Heart right ventricle (tissue), 16 donors: ENCODE measurements at regions not wholly inside any gene's neighbourhood (a gene's known extent, or its start where the extent isn't known, plus 50 kb on each side); places are given as distances from the start of the nearest gene placed in this dataset.
A peak's percentile ranks its signal among the peaks of the same experiment; 100 is the strongest.

ENCODE experiments used
- ATAC-seq, 8 donors: fragments of 200-7000 bp; cut with Tn5 transposase; one replicate each; pipeline ENCODE4 v1.9.1; 2020; ENCODE audit warnings: mild to moderate bottlenecking in 8 of 8, moderate library complexity in 8 of 8, moderate number of reproducible peaks in 1 of 8
- DNase-seq, 2 donors: peaks; one replicate each; pipeline ENCODE4 v3.0.0-alpha.2; 2020
- H3K27ac ChIP-seq, 10 donors: fragments of 200-600 bp; sonication (generic) in 2 of 10; one replicate each; pipeline versions ENCODE4 v1.5.0 to v1.8.0; 2020 to 2022; ENCODE audit warnings: mild to moderate bottlenecking in 3 of 10
- H3K27me3 ChIP-seq, 7 donors: fragments of 200-600 bp; one replicate each; pipeline ENCODE4 v1.8.0; 2021 to 2022; ENCODE audit warnings: mild to moderate bottlenecking in 2 of 7
- H3K36me3 ChIP-seq, 9 donors: fragments of 200-600 bp; sonication (generic) in 1 of 9; one replicate each; pipeline versions ENCODE4 v1.5.0 to v1.8.0; 2020 to 2022; ENCODE audit warnings: mild to moderate bottlenecking in 2 of 9
- H3K4me1 ChIP-seq, 9 donors: fragments of 200-600 bp; sonication (generic) in 1 of 9; one replicate each; pipeline versions ENCODE4 v1.5.0 to v1.8.0; 2020 to 2022; ENCODE audit warnings: mild to moderate bottlenecking in 4 of 9
- H3K4me3 ChIP-seq, 10 donors: fragments of 200-600 bp; sonication (generic) in 2 of 10; one replicate each; pipeline versions ENCODE4 v1.5.0 to v1.8.0; 2020 to 2022; ENCODE audit warnings: mild to moderate bottlenecking in 7 of 10, moderate library complexity in 2 of 10
- H3K9me3 ChIP-seq, 11 donors: fragments of 200-600 bp in 10 of 11; sonication (generic) in 2 of 11; one replicate each; pipeline versions ENCODE4 v1.5.0 to v1.8.0; 2013 to 2022; ENCODE audit warnings: mild to moderate bottlenecking in 2 of 11, control low read depth in 1 of 11, moderate library complexity in 1 of 11
- WGBS, 2 donors: extraction: QIAGEN DNeasy Blood & Tissue Kit; methylation state at CpG; one replicate each; pipeline ENCODE4 v1.1.7; 2013; ENCODE audit warnings: inconsistent platforms in 1 of 2; 5-methylcytosine and 5-hydroxymethylcytosine counted together
- intact Hi-C, 10 donors: fragments of 100-400 bp; cut with DNase I; formaldehyde crosslinking; loops; one replicate each; pipeline versions ENCODE4 v1.11.1 to v1.14.2; 2022
- TF ChIP-seq, protein P1 (sequence below), 9 donors: fragments of 200-600 bp; sonication (generic) in 2 of 9; IDR thresholded peaks; one replicate each; pipeline versions ENCODE4 v1.5.0 to v1.8.0; 2021 to 2022; ENCODE audit warnings: antibody characterized with exemption in 9 of 9, mild to moderate bottlenecking in 5 of 9, moderate library complexity in 1 of 9
- donor health status: Arrhythmogenic right ventricular cardiomyopathy.
- donor health status: ischemic (EF 13 %, LVEDD 7.1; RV severe dilation, severe dysfunction).
- donor health status: healthy with polysubstance abuse.
- donor health status: DM: no; HTN: yes; CAD: no.
- donor health status: DM: no; HTN: no; CAD: no.
- donor health status: ischemic (EF 25% LVEDD 6.9; RV normal size, moderate dysfunction).
- donor health status: ischemic (EF 25% LVEDD 5.7; RV mildly dilated, moderate dysfunction).
- donor health status: healthy.
- donor health status: DM: yes; HTN: yes; CAD: no.
- donor health status: Ischemic cardiomyopathy.
- donor health status: ischemic (EF 35%, LVEDD 5.7; RV mildly dilated, moderate dysfunction).
- donor health status: nonischemic (EF 11% LVEDD 7.7; RV severe dilation, severe dysfunction).
- donor health status: DM: yes; HTN: yes; CAD: no.
- donor health status: PGD.
- donor health status: ischemic (EF 29% LVEDD 5.4; RV normal size, mild dysfunction).
- donor health status: nonischemic (EF 23%, LVEDD 6.1; RV moderate dilation, normal function).

DNA sequence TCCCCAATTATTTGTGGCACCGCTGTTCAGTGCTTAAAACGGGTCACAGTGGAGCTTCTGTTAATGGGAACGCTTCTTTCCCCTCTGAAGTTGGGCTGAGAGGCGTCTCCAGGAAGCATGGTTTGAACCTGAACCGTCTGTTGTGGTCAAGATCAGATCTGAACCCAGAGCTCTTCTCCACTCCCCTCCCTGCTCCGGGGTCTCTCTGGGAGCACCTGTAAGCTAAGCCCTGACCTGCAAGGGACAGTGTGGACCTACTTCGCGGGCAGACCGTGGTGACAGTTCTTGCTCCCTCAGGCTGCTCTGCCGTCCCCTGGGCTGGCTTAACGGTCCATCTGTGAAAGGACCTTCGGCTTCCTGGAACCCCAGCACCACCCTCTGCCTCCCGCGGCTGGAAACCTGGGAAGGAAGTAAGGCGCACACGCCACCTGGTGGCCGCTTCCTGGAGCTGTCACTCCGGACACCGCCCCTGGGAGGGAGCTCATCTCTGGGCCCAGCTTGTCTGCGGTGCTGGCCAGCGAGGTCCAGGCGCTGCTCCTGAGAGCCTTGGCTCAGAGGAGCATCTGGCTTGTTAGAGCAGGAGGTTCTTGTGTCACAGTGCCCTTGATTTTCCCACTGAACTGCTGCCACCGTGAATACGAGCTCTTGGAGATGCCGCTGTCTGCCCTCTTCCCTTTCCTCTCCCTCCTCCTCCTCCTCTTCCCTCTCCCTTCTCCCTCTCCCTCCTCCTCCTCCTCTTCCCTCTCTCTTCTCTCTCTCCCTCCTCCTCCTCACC is 518.5 kb upstream of the EEF2KMT start:
- no peaks in the 10 kb centered on the region for H3K4me1 ChIP-seq
- intact Hi-C loops: loop anchor here in 4 of 10 donors (1.0 to 10.0 kb wide), 4 partner anchors 81 to 381 kb away; no protein-coding TSS in a partner anchor
- no peaks in the 10 kb centered on the region for H3K36me3 ChIP-seq
- TF ChIP-seq, protein P1, sequence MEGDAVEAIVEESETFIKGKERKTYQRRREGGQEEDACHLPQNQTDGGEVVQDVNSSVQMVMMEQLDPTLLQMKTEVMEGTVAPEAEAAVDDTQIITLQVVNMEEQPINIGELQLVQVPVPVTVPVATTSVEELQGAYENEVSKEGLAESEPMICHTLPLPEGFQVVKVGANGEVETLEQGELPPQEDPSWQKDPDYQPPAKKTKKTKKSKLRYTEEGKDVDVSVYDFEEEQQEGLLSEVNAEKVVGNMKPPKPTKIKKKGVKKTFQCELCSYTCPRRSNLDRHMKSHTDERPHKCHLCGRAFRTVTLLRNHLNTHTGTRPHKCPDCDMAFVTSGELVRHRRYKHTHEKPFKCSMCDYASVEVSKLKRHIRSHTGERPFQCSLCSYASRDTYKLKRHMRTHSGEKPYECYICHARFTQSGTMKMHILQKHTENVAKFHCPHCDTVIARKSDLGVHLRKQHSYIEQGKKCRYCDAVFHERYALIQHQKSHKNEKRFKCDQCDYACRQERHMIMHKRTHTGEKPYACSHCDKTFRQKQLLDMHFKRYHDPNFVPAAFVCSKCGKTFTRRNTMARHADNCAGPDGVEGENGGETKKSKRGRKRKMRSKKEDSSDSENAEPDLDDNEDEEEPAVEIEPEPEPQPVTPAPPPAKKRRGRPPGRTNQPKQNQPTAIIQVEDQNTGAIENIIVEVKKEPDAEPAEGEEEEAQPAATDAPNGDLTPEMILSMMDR (IDR thresholded peaks at IDR 0.05): peak in 8 of 9 donors; percentile 41 to 71 (median 61)
- ATAC-seq (peak in 3 of 8 donors; percentile 39 to 74 (median 41)), DNase-seq (peak; percentile 9 to 28)
- peaks cover 7 to 45% (median 25%) of the 10 kb centered on the region in 7 donors for H3K27me3 ChIP-seq
- no peak overlapping the region for H3K4me3 ChIP-seq
- no peak overlapping the region for H3K27ac ChIP-seq
- H3K9me3 ChIP-seq: peaks cover 0 to 5% (median 0%) of the 10 kb centered on the region in 11 donors
- 13 to 15% methylated on average over 25 of the region's 25 CpGs for WGBS, 2 donors

DNA sequence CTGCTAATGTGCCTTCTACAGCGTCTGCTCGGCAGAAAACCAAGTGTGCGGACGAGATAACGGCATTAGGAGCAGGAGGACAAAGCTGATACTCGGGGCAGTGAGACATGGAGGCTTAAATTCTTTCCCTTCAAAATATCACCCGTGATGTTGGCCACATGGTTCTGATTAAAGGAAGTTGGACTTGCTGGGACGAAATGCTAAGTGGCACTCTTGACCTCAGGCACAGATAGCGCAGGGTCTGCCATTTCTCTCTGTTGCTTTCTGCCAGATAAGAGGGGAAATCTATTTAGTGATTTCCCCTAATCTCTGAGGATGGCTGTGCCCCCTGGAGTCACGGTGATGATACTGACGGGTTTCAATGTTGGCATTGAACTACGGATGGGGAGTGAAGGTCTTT is 509.6 kb upstream of the EEF2KMT start:
- TF ChIP-seq, protein P1 (IDR thresholded peaks at IDR 0.05): no peak
- DNase-seq: no peak
- Histone ChIP-seq H3K27ac (no peak overlapping the region), H3K4me3 (no peak overlapping the region), H3K4me1 (no peaks in the 10 kb centered on the region), H3K9me3 (no peaks in the 10 kb centered on the region), H3K36me3 (no peaks in the 10 kb centered on the region), H3K27me3 (peaks cover 0 to 18% (median 4%) of the 10 kb centered on the region in 7 donors)
- WGBS, 2 donors: 9 to 11% methylated on average over 12 of the region's 12 CpGs
- ATAC-seq: no peak
- intact Hi-C loops: loop anchor here in 1 of 10 donors (10.0 kb wide), 2 partner anchors 58 to 362 kb away; no protein-coding TSS in a partner anchor

DNA sequence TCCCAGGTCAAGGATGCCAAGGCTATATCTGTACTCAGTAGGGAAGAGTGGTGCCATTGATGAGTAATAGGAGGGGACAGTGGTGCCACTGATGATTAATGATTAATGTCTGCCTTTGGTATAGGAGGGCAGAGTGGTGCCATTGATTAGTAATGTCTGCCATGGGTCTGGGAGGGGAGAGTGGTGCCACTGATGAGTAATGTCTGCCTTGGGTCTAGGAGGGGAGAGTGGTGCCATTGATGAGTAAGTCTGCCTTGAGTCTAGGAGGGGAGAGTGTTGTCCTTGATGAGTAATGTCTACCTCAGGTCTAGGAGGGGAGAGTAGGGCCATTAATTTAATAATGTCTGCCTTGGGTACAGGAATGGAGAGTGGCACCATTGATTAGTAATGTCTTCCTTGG is 507.8 kb upstream of the EEF2KMT start:
- ATAC-seq: no peak
- H3K9me3 ChIP-seq: no peaks in the 10 kb centered on the region
- H3K4me1 ChIP-seq: no peaks in the 10 kb centered on the region
- H3K27ac ChIP-seq: no peak overlapping the region
- DNase-seq: no peak
- no peaks in the 10 kb centered on the region for H3K36me3 ChIP-seq
- intact Hi-C loops: loop anchor here in 1 of 10 donors (10.0 kb wide), 2 partner anchors 59 to 361 kb away; no protein-coding TSS in a partner anchor
- H3K4me3 ChIP-seq: no peak overlapping the region
- TF ChIP-seq, protein P1 (IDR thresholded peaks at IDR 0.05): no peak
- H3K27me3 ChIP-seq: peaks cover 0 to 18% (median 4%) of the 10 kb centered on the region in 7 donors

DNA sequence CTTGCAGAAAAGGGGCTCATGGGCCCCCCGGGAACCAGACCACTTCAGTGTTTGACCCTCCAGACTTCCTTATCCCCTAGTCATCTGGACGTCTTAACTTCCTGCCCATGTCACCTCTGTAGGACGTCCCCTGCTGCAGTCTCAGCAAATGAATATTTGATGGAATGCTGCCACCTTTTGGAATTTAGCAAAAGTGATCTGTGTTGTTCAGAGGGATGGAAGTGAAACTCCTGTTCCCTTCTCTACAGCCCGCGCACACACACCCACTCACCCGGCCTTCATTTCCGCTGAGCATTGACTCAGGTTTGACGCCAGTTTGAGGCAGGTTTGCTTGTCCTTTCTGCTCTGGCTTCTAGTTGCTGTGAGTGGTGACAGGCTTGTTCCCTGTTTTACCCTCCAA is 507.2 kb upstream of the EEF2KMT start:
- no peaks in the 10 kb centered on the region for H3K4me1 ChIP-seq
- no peak overlapping the region for H3K27ac ChIP-seq
- TF ChIP-seq, protein P1 (IDR thresholded peaks at IDR 0.05): peak in 1 of 9 donors; percentile 10
- no peak overlapping the region for H3K4me3 ChIP-seq
- 39 to 42% methylated on average over 8 of the region's 8 CpGs for WGBS, 2 donors
- H3K27me3 ChIP-seq: peaks cover 0 to 18% (median 4%) of the 10 kb centered on the region in 7 donors
- DNase-seq: no peak
- no peak for ATAC-seq
- intact Hi-C loops: loop anchor here in 1 of 10 donors (10.0 kb wide), 2 partner anchors 60 to 360 kb away; no protein-coding TSS in a partner anchor
- H3K9me3 ChIP-seq: no peaks in the 10 kb centered on the region
- H3K36me3 ChIP-seq: no peaks in the 10 kb centered on the region
